PFSK-1 (cell line): ENCODE measurements at regions not wholly inside any gene's neighbourhood (a gene's known extent, or its start where the extent isn't known, plus 50 kb on each side); places are given as distances from the start of the nearest gene placed in this dataset.

ENCODE experiments used
- FOXP2 ChIP-seq: optimal IDR thresholded peaks from 2 replicates; pipeline ENCODE3; 2011; ENCODE audit warnings: borderline replicate concordance, control low read depth, inconsistent platforms; ENCODE audit not compliant: insufficient read depth; ENCODE audit errors: extremely low read length, extremely low read depth
- POLR2AphosphoS5 ChIP-seq: IDR thresholded peaks from 2 replicates; pipeline ENCODE4 v1.6.1; 2012; ENCODE audit warnings: low read depth, mild to moderate bottlenecking, control low read depth, low read length, moderate library complexity
- REST ChIP-seq, 2 experiments: IDR thresholded peaks; 2 replicates each; pipeline versions ENCODE4 v1.6.1 to v1.8.0; 2011 to 2012; ENCODE audit warnings: low read depth in 2 of 2, low read length in 2 of 2, control low read depth in 1 of 2, inconsistent platforms in 1 of 2, mild to moderate bottlenecking in 1 of 2, moderate library complexity in 1 of 2; ENCODE audit not compliant: insufficient read depth in 1 of 2
- SIN3A ChIP-seq: IDR thresholded peaks from 2 replicates; pipeline ENCODE4 v1.6.1; 2012; ENCODE audit warnings: mild to moderate bottlenecking, low read length, moderate library complexity, borderline replicate concordance; ENCODE audit not compliant: insufficient read depth
- TAF1 ChIP-seq: IDR thresholded peaks from 2 replicates; pipeline ENCODE4 v1.6.1; 2012; ENCODE audit warnings: low read length, control low read depth, borderline replicate concordance; ENCODE audit not compliant: insufficient read depth

- TF ChIP-seq SIN3A (no peak), TAF1 (no peak), POLR2AphosphoS5 (no peak), FOXP2 (no peak), REST (IDR thresholded peaks at IDR 0.05; ENCODE audit: insufficient read depth in 1 of 2, low read depth in 2 of 2, low read length in 2 of 2) (no peak)
These were observed 91.5 kb downstream of the RAD51AP2 start for GRCh38 chr2:17426743-17427142.

GRCh38 chr2:17422061-17422460 is 96.2 kb downstream of the RAD51AP2 start:
- TF ChIP-seq FOXP2 (no peak), SIN3A (no peak), POLR2AphosphoS5 (no peak)

GRCh38 chr2:17416884-17417391 is 101.3 kb downstream of the RAD51AP2 start:
- no peak for TF ChIP-seq TAF1
- TF ChIP-seq FOXP2 = no peak

DNA sequence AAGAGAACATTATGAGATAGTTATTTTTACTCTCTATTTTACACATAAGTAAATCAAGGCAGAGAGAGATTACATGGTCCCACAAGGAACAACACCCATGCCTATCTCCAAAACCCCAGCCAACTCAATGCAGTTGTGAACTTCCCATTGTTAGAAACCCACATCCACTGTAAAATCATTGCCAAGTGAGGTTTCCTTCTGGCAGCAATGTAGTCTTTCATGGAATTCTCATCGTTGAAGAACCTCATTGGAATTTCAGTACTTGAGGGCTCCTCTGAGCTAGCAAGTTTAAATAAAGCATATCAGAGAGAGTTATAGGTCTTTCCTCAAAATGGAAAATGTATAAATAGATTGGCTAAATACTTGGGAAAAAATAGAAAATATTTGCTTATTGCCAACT is 105.2 kb downstream of the RAD51AP2 start:
- no peak for TF ChIP-seq TAF1
- TF ChIP-seq FOXP2 = no peak
- TF ChIP-seq REST (IDR thresholded peaks at IDR 0.05; ENCODE audit: insufficient read depth in 1 of 2, low read depth in 2 of 2, low read length in 2 of 2) = no peak
- no peak for TF ChIP-seq POLR2AphosphoS5
- TF ChIP-seq SIN3A = no peak

DNA sequence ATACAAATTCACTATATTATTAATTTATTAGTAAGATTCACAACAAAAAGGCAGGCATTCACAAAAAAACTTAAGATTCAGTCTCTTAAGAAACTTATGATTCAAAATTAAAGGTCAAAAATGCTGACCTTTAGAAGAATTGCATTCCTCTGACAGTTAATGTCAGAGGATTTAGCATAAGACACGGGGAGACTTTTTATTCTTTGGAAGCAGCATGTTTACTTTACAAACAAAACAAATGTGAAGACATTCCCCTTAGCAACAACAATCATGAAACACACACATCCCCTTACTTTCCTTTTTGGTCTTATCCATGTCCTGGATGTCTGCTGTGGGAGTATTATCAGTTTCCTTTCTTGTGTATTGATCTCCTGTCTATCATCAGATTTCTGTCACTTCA is 117.1 kb downstream of the RAD51AP2 start:
- TF ChIP-seq REST (IDR thresholded peaks at IDR 0.05; ENCODE audit: insufficient read depth in 1 of 2, low read depth in 2 of 2, low read length in 2 of 2) (no peak), TAF1 (no peak), SIN3A (no peak), POLR2AphosphoS5 (no peak), FOXP2 (no peak)

- no peak for TF ChIP-seq FOXP2
- TF ChIP-seq POLR2AphosphoS5 = no peak
- TF ChIP-seq REST (IDR thresholded peaks at IDR 0.05; ENCODE audit: insufficient read depth in 1 of 2, low read depth in 2 of 2, low read length in 2 of 2) = no peak
- TF ChIP-seq SIN3A = no peak
- TF ChIP-seq TAF1 = no peak
These were observed 119.5 kb downstream of the RAD51AP2 start for GRCh38 chr2:17398770-17399169.
